ENCODE measurements at regions not wholly inside any gene's neighbourhood (a gene's known extent, or its start where the extent isn't known, plus 50 kb on each side); places are given as distances from the start of the nearest gene placed in this dataset.
"Not testable (repeated sequence)": the region's sequence is repeated elsewhere in the genome, so short reads cannot be mapped to it uniquely, and the experiment has no call there.

- ATAC-seq (no peak), DNase-seq (no peak)
- Mint-ChIP-seq H3K4me1 (no peaks in the 10 kb centered on the region), H3K27ac (no peak overlapping the region), H3K9me3 (ENCODE audit: low read depth) (peaks cover 14% of the 10 kb centered on the region), H3K36me3 (ENCODE audit: low read depth) (no peaks in the 10 kb centered on the region), H3K4me3 (no peak overlapping the region), H3K27me3 (peaks cover 16% of the 10 kb centered on the region)
- CTCF ChIA-PET = no interaction called here
- POLR2A ChIA-PET = interaction anchor here (0.6 kb wide), 1 partner anchor 26 kb away, joined by 11 read pairs; no protein-coding TSS in a partner anchor
- intact Hi-C loops (cut with DNase I, micrococcal nuclease) = no loop called here
Observed at GRCh38 chr2:152278526-152278925, 56.4 kb upstream of the FMNL2 start.

DNA sequence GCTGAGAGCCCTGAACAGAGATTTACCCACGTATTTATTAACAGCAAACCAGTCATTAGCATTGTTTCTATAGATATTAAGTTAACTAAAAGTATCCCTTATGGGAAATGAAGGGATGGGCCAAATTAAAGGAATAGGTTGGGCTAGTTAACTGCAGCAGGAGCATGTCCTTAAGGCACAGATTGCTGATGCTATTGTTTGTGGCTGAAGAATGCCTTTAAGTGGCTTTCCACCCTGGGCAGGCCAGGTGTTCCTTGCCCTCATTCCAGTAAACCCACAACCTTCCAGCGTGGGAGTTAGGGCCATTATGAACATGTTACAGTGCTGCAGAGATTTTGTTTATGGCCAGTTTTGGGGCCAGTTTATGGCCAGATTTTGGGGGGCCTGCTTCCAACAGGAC, 55.6 kb upstream of the FMNL2 start:
- POLR2A ChIA-PET; CTCF ChIA-PET; H3K27ac Mint-ChIP-seq; H3K4me3 Mint-ChIP-seq; H3K4me1 Mint-ChIP-seq; H3K36me3 Mint-ChIP-seq (ENCODE audit: low read depth); H3K9me3 Mint-ChIP-seq (ENCODE audit: low read depth); DNase-seq; intact Hi-C loops (cut with DNase I, micrococcal nuclease); ATAC-seq: not testable (repeated sequence)
- peaks cover 16% of the 10 kb centered on the region for H3K27me3 Mint-ChIP-seq

DNA sequence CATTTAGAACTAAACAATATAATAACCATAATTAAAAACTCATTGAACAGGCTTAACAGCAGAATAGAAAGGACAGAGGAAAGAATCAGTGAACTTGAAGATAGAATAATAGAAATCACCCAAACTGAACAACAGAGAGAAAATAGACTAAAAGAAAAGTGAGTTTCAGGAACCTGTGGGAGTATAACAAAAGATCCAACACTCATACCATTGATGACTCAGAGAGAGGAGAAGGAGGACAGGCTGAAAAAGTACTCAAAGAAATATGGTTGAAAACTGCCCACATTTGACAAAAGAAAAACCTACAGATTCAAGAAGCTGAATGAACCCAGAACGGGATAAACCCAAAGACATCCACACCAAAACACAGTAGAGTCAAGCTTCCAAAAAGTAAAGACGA, 54.2 kb upstream of the FMNL2 start:
- ATAC-seq (no peak), DNase-seq (no peak)
- ChIA-PET POLR2A (no interaction called here), CTCF (no interaction called here)
- Mint-ChIP-seq H3K9me3 (ENCODE audit: low read depth) (peaks cover 2% of the 10 kb centered on the region), H3K27me3 (peaks cover 16% of the 10 kb centered on the region), H3K27ac (no peak overlapping the region), H3K4me3 (no peak overlapping the region), H3K4me1 (no peaks in the 10 kb centered on the region), H3K36me3 (ENCODE audit: low read depth) (no peaks in the 10 kb centered on the region)
- intact Hi-C loops (cut with DNase I, micrococcal nuclease) = no loop called here

GRCh38 chr2:152283392-152283791, 51.6 kb upstream of the FMNL2 start:
- ChIA-PET CTCF (no interaction called here), POLR2A (no interaction called here)
- intact Hi-C loops (cut with DNase I, micrococcal nuclease) = no loop called here
- no peak for ATAC-seq
- H3K4me3 Mint-ChIP-seq = no peak overlapping the region
- H3K27ac Mint-ChIP-seq = no peak overlapping the region
- no peak for DNase-seq
- no peaks in the 10 kb centered on the region for H3K36me3 Mint-ChIP-seq (ENCODE audit: low read depth)
- H3K27me3 Mint-ChIP-seq = peaks cover 9% of the 10 kb centered on the region
- no peaks in the 10 kb centered on the region for H3K4me1 Mint-ChIP-seq
- no peaks in the 10 kb centered on the region for H3K9me3 Mint-ChIP-seq (ENCODE audit: low read depth)

DNA sequence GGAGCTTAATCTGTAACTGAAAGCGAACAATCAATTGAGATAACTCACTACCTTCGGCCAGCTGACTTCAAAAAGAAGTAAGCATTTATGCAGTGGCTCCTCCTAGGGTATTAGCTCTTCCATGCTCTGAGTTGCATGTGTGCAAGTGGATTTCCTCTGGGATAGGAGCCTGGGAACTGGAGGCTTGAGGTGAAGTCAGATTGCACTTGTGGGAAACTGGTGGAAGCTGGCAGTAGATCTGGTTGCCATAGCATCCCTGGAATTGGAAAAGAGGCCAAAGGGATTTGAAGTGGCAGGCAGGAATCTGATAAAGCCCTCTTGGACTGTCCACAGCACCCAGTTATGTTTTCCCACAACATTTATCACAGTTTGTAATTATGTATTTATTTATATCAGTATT, 50.6 kb upstream of the FMNL2 start:
- ATAC-seq = no peak
- ChIA-PET POLR2A (no interaction called here), CTCF (no interaction called here)
- peaks cover 8% of the 10 kb centered on the region for H3K27me3 Mint-ChIP-seq
- no peaks in the 10 kb centered on the region for H3K4me1 Mint-ChIP-seq
- no peak overlapping the region for H3K27ac Mint-ChIP-seq
- intact Hi-C loops (cut with DNase I, micrococcal nuclease) = no loop called here
- no peaks in the 10 kb centered on the region for H3K9me3 Mint-ChIP-seq (ENCODE audit: low read depth)
- no peak for DNase-seq
- no peaks in the 10 kb centered on the region for H3K36me3 Mint-ChIP-seq (ENCODE audit: low read depth)
- no peak overlapping the region for H3K4me3 Mint-ChIP-seq
